ENCODE measurements at regions not wholly inside any gene's neighbourhood (a gene's known extent, or its start where the extent isn't known, plus 50 kb on each side); places are given as distances from the start of the nearest gene placed in this dataset.
A peak's percentile ranks its signal among the peaks of the same experiment; 100 is the strongest.

DNA sequence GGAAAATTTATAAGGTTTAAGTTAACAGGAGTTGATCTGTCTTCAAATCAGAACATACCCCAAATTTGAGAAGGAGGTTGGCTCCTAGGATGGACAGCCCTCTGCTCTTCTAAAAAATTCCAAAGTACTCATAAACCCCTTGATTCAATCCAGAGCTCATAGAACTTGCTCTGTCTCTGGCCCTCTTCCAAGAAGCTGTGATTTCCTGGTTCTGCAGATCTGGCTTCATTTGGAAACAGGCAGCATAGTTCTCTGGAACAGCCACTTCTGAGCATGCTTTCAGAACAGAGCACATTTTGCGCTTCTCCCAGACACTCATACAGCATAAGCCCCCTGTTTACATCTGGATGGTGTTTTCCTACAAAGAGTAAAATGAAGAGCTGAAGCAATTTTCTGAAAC is 96.7 kb downstream of the KBTBD8 start:
- ChIA-PET POLR2A (no interaction called here), CTCF (interaction anchor here (0.6 to 3.2 kb wide), 3 partner anchors 15 to 19 kb away, joined by 3 to 11 read pairs (median 10); no protein-coding TSS in a partner anchor)
- TF ChIP-seq, protein P1, sequence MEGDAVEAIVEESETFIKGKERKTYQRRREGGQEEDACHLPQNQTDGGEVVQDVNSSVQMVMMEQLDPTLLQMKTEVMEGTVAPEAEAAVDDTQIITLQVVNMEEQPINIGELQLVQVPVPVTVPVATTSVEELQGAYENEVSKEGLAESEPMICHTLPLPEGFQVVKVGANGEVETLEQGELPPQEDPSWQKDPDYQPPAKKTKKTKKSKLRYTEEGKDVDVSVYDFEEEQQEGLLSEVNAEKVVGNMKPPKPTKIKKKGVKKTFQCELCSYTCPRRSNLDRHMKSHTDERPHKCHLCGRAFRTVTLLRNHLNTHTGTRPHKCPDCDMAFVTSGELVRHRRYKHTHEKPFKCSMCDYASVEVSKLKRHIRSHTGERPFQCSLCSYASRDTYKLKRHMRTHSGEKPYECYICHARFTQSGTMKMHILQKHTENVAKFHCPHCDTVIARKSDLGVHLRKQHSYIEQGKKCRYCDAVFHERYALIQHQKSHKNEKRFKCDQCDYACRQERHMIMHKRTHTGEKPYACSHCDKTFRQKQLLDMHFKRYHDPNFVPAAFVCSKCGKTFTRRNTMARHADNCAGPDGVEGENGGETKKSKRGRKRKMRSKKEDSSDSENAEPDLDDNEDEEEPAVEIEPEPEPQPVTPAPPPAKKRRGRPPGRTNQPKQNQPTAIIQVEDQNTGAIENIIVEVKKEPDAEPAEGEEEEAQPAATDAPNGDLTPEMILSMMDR (IDR thresholded peaks at IDR 0.05; ENCODE audit: control extremely low read depth, extremely low read depth, low read depth, missing control alignments): no peak
- DNase-seq (ENCODE audit: extremely low spot score): no peak

DNA sequence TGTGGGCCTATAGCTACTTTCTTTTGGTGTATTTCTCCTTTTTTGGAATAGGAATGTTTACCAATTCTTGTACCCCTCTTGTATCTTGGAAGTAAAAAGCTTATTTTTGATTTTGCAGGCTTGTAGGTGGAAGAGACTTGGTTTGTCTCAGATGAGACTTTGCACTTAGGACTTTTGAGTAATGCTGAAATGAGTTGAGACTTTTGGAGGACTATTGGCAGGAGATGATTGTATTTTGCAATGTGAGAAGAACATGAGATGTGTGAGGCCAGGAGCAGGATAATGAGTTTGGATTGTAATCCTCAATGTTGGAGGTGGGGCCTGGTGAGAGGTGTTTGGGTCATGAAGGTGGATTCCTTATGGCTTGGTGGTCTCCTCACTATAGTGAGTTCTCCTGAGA is 106.3 kb downstream of the KBTBD8 start:
- CTCF ChIA-PET: interaction anchor here (0.8 to 2.7 kb wide), 5 partner anchors 8 to 1772 kb away, joined by 3 to 15 read pairs (median 3); no protein-coding TSS in a partner anchor
- POLR2A ChIA-PET: no interaction called here
- TF ChIP-seq, protein P1 (IDR thresholded peaks at IDR 0.05; ENCODE audit: control extremely low read depth, extremely low read depth, low read depth, missing control alignments): no peak
- no peak for DNase-seq (ENCODE audit: extremely low spot score)

DNA sequence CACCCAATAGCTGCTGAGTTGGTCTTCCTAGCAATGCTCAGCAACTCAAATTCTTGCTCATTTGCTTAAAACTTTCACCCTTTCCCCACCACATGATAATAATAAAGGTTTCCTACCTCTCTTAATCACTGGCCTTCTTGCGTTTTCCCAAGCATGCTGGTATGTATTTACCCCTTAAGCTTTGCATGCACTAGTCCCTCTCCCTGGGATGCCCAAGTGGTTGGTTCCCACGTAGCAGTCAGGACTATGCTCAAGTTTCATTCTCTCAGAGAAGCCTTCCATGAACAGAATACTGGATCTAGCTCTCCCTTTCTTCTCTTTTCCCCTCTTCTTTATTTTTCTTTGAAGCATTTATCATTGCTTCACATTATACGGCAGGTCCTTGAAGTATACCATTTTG is 108.8 kb downstream of the KBTBD8 start:
- CTCF ChIA-PET: interaction anchor here (1.5 kb wide), 1 partner anchor 9 kb away, joined by 4 read pairs; no protein-coding TSS in a partner anchor

DNA sequence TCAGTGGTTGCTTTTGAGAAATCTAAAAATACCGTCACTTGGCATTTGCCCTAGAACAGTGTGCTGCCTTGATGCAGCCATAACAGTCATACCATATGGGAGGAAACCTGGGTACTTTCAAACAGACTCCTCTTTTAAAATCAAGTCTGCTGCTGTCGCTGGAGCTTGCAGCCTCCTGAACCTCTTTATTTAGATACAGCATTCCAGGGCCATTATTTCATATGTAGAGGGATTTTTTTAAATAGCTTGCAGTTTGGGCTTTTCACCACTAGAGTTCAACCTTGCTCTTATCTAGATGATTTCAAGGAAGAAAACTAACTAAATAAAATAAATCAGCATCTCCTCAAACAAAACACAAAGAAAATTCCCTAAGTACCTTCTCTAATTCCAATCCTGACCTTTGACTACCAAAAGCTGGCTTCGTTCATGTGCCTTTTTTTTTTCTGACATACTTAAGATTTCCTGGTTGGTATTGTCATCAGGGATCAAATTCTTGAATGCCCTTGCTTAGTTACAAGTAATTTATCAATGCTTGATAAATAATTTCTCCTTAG is 111.6 kb downstream of the KBTBD8 start:
- ChIA-PET POLR2A (no interaction called here), CTCF (interaction anchor here (0.9 to 2.7 kb wide), 18 partner anchors 8 to 1784 kb away, joined by 3 to 13 read pairs (median 4); no protein-coding TSS in a partner anchor)
- peak; percentile 6 for DNase-seq (ENCODE audit: extremely low spot score)
- TF ChIP-seq, protein P1 (IDR thresholded peaks at IDR 0.05; ENCODE audit: control extremely low read depth, extremely low read depth, low read depth, missing control alignments): peak; percentile 49

More for the DNA sequence above, 108.8 kb downstream of the KBTBD8 start:
- POLR2A ChIA-PET: no interaction called here
- no peak for DNase-seq (ENCODE audit: extremely low spot score)
- TF ChIP-seq, protein P1 (IDR thresholded peaks at IDR 0.05; ENCODE audit: control extremely low read depth, extremely low read depth, low read depth, missing control alignments): no peak

DNA sequence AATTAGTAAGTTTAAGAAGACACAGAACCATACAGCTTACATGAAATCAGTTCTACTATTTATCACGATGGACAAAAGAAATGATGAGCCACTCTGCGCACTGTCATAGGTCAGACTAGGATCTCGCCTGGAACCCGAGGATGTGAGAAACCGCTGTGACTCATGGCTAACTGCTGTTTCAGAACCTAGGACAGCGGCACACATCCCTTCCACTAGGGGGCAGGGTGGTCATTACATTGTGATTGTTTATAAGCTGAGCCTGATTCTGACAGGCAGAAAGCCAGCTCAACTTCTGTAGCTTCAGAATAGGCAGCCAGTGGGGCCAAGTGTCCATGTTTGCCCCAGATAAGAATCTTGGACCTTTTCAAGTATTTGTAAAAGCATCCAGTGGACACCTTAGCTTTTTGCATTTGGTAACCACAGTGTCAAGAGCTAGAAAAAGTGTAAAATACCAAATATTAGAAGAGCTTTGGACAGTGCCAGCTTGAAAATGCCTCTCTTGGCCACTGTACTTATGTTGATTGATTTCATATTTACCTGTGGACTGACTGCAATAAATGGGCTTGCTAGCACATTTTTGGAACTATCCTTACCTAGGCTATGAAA is 115.8 kb downstream of the KBTBD8 start:
- TF ChIP-seq, protein P1 (IDR thresholded peaks at IDR 0.05; ENCODE audit: control extremely low read depth, extremely low read depth, low read depth, missing control alignments): peak; percentile 97
- DNase-seq (ENCODE audit: extremely low spot score): peak; percentile 56
- ChIA-PET CTCF (interaction anchor here (0.6 to 3.6 kb wide), 62 partner anchors 9 to 1805 kb away, joined by 3 to 75 read pairs (median 4); partner anchors contain the start of gene KBTBD8), POLR2A (no interaction called here)

DNA sequence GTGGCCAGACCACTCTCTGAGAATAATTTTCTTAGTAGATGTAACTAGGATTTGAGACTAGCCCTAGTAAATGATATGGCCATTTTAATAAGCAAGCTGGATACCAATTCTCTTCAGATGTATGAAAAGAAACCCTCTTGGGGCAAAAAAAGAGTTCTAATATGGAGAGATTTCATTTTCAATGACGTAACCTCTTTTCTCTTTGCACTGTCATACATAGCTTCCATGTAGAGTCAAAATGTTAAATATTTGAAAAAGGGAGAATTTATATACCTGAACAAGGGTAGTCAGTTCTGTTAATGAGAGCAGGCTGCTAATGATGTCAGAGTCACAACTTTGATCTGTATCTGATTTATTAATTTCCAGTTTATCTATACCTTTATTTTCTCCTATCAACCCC is 120.0 kb downstream of the KBTBD8 start:
- DNase-seq (ENCODE audit: extremely low spot score): no peak
- ChIA-PET POLR2A (no interaction called here), CTCF (interaction anchor here (2.2 kb wide), 1 partner anchor 8 kb away, joined by 4 read pairs; no protein-coding TSS in a partner anchor)
- TF ChIP-seq, protein P1 (IDR thresholded peaks at IDR 0.05; ENCODE audit: control extremely low read depth, extremely low read depth, low read depth, missing control alignments): no peak

Data from GM10248 (cell line).